H1 (cell line): ENCODE measurements at regions not wholly inside any gene's neighbourhood (a gene's known extent, or its start where the extent isn't known, plus 50 kb on each side); places are given as distances from the start of the nearest gene placed in this dataset.

Experiments used
- TCF12 ChIP-seq: IDR thresholded peaks from 2 replicates; pipeline ENCODE4 v1.6.1; 2011; ENCODE audit warnings: low read depth, mild to moderate bottlenecking, low read length

GRCh38 chr15:98315971-98316370 lies 332.4 kb upstream of the IGF1R start (continued):
- no peak for TF ChIP-seq TCF12
